GM23338 (cell line): ENCODE measurements at regions not wholly inside any gene's neighbourhood (a gene's known extent, or its start where the extent isn't known, plus 50 kb on each side); places are given as distances from the start of the nearest gene placed in this dataset.

Source experiments
- ATAC-seq: fragments of 200-7000 bp; cut with Tn5 transposase; 3 replicates; pipeline ENCODE4 v1.9.1; 2020
- DNase-seq: peaks from one replicate; pipeline ENCODE4 v3.0.0-alpha.2; 2015; ENCODE audit warnings: low spot score
- H2AFZ ChIP-seq: fragments of 200-600 bp; sonication (generic); 2 replicates; pipeline ENCODE4 v1.8.0; 2016; ENCODE audit warnings: antibody characterized with exemption, mild to moderate bottlenecking, moderate library complexity
- H3F3A ChIP-seq: fragments of 200-600 bp; sonication (generic); replicated peaks from 2 replicates; pipeline ENCODE4 v1.8.0; 2017; ENCODE audit warnings: antibody characterized with exemption, mixed run types, low read depth
- H3K27ac ChIP-seq: fragments of 200-600 bp; sonication (generic); 2 replicates; pipeline ENCODE4 v1.6.1; 2016; ENCODE audit warnings: low read depth
- H3K27me3 ChIP-seq: fragments of 200-600 bp; sonication (generic); 2 replicates; pipeline ENCODE4 v1.8.0; 2016; ENCODE audit warnings: mild to moderate bottlenecking, mixed run types, moderate library complexity; ENCODE audit not compliant: insufficient read depth
- H3K36me3 ChIP-seq: fragments of 200-600 bp; sonication (generic); 2 replicates; pipeline ENCODE4 v1.8.0; 2016; ENCODE audit warnings: mild to moderate bottlenecking; ENCODE audit not compliant: insufficient read depth
- H3K4me1 ChIP-seq: fragments of 200-600 bp; sonication (generic); 2 replicates; pipeline ENCODE4 v1.8.0; 2016; ENCODE audit warnings: mild to moderate bottlenecking, moderate library complexity; ENCODE audit not compliant: insufficient read depth
- H3K4me2 ChIP-seq: fragments of 200-600 bp; sonication (generic); 2 replicates; pipeline ENCODE4 v1.7.1; 2017; ENCODE audit warnings: mixed run types
- H3K4me3 ChIP-seq: fragments of 200-600 bp; sonication (generic); 2 replicates; pipeline ENCODE4 v1.6.1; 2016; ENCODE audit warnings: mixed run types
- H3K79me2 ChIP-seq: fragments of 200-600 bp; sonication (generic); replicated peaks from 2 replicates; pipeline ENCODE4 v1.8.0; 2017; ENCODE audit warnings: mild to moderate bottlenecking; ENCODE audit not compliant: insufficient read depth
- H3K9me2 ChIP-seq: fragments of 200-600 bp; sonication (generic); 2 replicates; pipeline ENCODE4 v1.8.0; 2017; ENCODE audit not compliant: insufficient read depth
- H4K20me1 ChIP-seq: fragments of 200-600 bp; sonication (generic); replicated peaks from 2 replicates; pipeline ENCODE4 v1.8.0; 2017; ENCODE audit warnings: mild to moderate bottlenecking; ENCODE audit not compliant: insufficient read depth
- H3K27ac Mint-ChIP-seq: 2 replicates; pipeline ENCODE4 v1.8.0; 2020; ENCODE audit warnings: inconsistent platforms, mild to moderate bottlenecking, moderate library complexity, mixed read lengths
- H3K27me3 Mint-ChIP-seq: 3 replicates; pipeline ENCODE4 v1.8.0; 2022; ENCODE audit warnings: low read depth, mild to moderate bottlenecking, moderate library complexity, mixed read lengths, inconsistent platforms; ENCODE audit not compliant: insufficient read depth, poor library complexity
- H3K36me3 Mint-ChIP-seq: 3 replicates; pipeline ENCODE4 v1.8.0; 2021; ENCODE audit warnings: low read depth, mild to moderate bottlenecking, inconsistent platforms, moderate library complexity, mixed read lengths
- H3K4me1 Mint-ChIP-seq: 3 replicates; pipeline ENCODE4 v1.8.0; 2020; ENCODE audit warnings: mild to moderate bottlenecking, inconsistent platforms, mixed read lengths
- H3K4me3 Mint-ChIP-seq: 3 replicates; pipeline ENCODE4 v1.8.0; 2021; ENCODE audit warnings: moderate library complexity, mild to moderate bottlenecking, inconsistent platforms, mixed read lengths
- H3K9me3 Mint-ChIP-seq: 3 replicates; pipeline ENCODE4 v1.8.0; 2020; ENCODE audit warnings: moderate library complexity, mild to moderate bottlenecking, inconsistent platforms, mixed read lengths
- CREB1 ChIP-seq: fragments of 250-450 bp; sonication (Bioruptor Pico); IDR thresholded peaks from 2 replicates; pipeline ENCODE4 v1.5.0; 2020; ENCODE audit warnings: low read depth, mild to moderate bottlenecking, moderate library complexity
- EZH2 ChIP-seq: fragments of 200-600 bp; sonication (generic); IDR thresholded peaks from one replicate; pipeline ENCODE4 v1.8.0; 2017; ENCODE audit warnings: antibody characterized with exemption, mild to moderate bottlenecking, low read depth; ENCODE audit not compliant: unreplicated experiment
- EZH2phosphoT487 ChIP-seq: fragments of 200-600 bp; sonication (generic); IDR thresholded peaks from one replicate; pipeline ENCODE4 v1.8.1; 2018; ENCODE audit warnings: antibody characterized with exemption; ENCODE audit not compliant: unreplicated experiment
- JUNB ChIP-seq: IDR thresholded peaks from one replicate; pipeline ENCODE4 v1.6.1; 2016; ENCODE audit warnings: antibody characterized with exemption; ENCODE audit not compliant: unreplicated experiment
- NANOG ChIP-seq: IDR thresholded peaks from 2 replicates; pipeline ENCODE4 v1.6.1; 2016; ENCODE audit warnings: antibody characterized with exemption, borderline replicate concordance
- POLR2AphosphoS5 ChIP-seq: IDR thresholded peaks from 2 replicates; pipeline ENCODE4 v1.6.1; 2016; ENCODE audit warnings: antibody characterized with exemption, low read depth
- STAT1 ChIP-seq: IDR thresholded peaks from one replicate; pipeline ENCODE4 v1.6.1; 2016; ENCODE audit warnings: antibody characterized with exemption; ENCODE audit not compliant: unreplicated experiment
- ZNF114 ChIP-seq: fragments of 250-450 bp; sonication (Bioruptor Pico); IDR thresholded peaks from 2 replicates; pipeline ENCODE4 v1.5.0; 2020; ENCODE audit warnings: mild to moderate bottlenecking, moderate library complexity
- ZNF331 ChIP-seq: fragments of 250-450 bp; sonication (Bioruptor Pico); IDR thresholded peaks from 2 replicates; pipeline ENCODE4 v1.5.0; 2020; ENCODE audit warnings: low read depth, mild to moderate bottlenecking, moderate library complexity
- TF ChIP-seq, protein P1 (sequence below), 2 experiments: fragments of 200-600 bp in 1 of 2; sonication (generic) in 1 of 2; conservative IDR thresholded peaks; 2 replicates each; pipeline versions ENCODE4 v1.5.1 to v1.6.1; 2016 to 2017; ENCODE audit warnings: antibody characterized with exemption in 2 of 2, low read depth in 2 of 2, mild to moderate bottlenecking in 2 of 2, moderate library complexity in 1 of 2
- TF ChIP-seq, protein P2 (sequence below): fragments of 250-450 bp; sonication (Bioruptor Pico); IDR thresholded peaks from 2 replicates; pipeline ENCODE4 v1.5.0; 2020; ENCODE audit warnings: mild to moderate bottlenecking, moderate library complexity
- TF ChIP-seq, protein P3 (sequence below): IDR thresholded peaks from 2 replicates; pipeline ENCODE4 v1.6.1; 2016; ENCODE audit warnings: antibody characterized with exemption
- TF ChIP-seq, protein P4 (sequence below): IDR thresholded peaks from one replicate; pipeline ENCODE4 v1.6.1; 2018; ENCODE audit warnings: antibody characterized with exemption; ENCODE audit not compliant: unreplicated experiment

DNA sequence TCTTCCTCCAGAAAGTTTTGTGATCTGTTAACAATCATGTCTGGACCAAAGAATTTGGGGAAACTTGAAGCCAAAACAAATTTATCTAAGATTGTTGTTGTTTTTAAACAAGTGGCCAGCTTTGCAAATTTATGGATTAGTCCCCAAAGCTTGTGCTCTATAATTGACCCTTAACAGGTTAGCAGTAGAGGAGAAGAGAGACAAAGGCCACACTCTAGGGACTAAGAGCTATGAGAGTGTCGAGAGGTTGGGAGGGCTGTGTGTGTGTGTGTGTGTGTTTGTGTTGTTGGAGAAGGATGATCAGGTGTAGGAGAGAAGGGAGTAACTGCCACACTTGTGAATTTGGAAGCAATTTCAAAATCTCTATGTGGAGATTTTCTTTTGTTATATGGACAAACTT lies 367.3 kb downstream of the KCNRG start:
- Histone ChIP-seq H3K4me2 (no peak overlapping the region), H3K36me3 (no peaks in the 10 kb centered on the region; the same call in 1 of the 2 replicates), H3K27me3 (no peaks in the 10 kb centered on the region), H3K9me2 (peaks cover 8% of the 10 kb centered on the region; the same call in 1 of the 2 replicates), H2AFZ (no peak overlapping the region), H3K4me3 (no peak overlapping the region), H3F3A (0 out of 2 replicates have a peak, but pooled peaks cover 4% of the 10 kb centered on the region), H4K20me1 (no peaks in the 10 kb centered on the region), H3K4me1 (peaks cover 36% of the 10 kb centered on the region), H3K79me2 (no peaks in the 10 kb centered on the region), H3K27ac (no peak overlapping the region)
- H3K9me3 Mint-ChIP-seq, result peaks cover 26% of the 10 kb centered on the region
- H3K4me1 Mint-ChIP-seq, result peaks cover 51% of the 10 kb centered on the region
- no peak for DNase-seq
- no peak overlapping the region for H3K4me3 Mint-ChIP-seq
- peaks cover 27% of the 10 kb centered on the region for H3K36me3 Mint-ChIP-seq
- H3K27me3 Mint-ChIP-seq, result no peaks in the 10 kb centered on the region
- ATAC-seq, result no peak
- TF ChIP-seq, protein P1, sequence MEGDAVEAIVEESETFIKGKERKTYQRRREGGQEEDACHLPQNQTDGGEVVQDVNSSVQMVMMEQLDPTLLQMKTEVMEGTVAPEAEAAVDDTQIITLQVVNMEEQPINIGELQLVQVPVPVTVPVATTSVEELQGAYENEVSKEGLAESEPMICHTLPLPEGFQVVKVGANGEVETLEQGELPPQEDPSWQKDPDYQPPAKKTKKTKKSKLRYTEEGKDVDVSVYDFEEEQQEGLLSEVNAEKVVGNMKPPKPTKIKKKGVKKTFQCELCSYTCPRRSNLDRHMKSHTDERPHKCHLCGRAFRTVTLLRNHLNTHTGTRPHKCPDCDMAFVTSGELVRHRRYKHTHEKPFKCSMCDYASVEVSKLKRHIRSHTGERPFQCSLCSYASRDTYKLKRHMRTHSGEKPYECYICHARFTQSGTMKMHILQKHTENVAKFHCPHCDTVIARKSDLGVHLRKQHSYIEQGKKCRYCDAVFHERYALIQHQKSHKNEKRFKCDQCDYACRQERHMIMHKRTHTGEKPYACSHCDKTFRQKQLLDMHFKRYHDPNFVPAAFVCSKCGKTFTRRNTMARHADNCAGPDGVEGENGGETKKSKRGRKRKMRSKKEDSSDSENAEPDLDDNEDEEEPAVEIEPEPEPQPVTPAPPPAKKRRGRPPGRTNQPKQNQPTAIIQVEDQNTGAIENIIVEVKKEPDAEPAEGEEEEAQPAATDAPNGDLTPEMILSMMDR (conservative IDR thresholded peaks at IDR 0.05; ENCODE audit: low read depth in 2 of 2), result no peak
- TF ChIP-seq ZNF114 (CRISPR knock-in tag), result no peak
- TF ChIP-seq, protein P2, sequence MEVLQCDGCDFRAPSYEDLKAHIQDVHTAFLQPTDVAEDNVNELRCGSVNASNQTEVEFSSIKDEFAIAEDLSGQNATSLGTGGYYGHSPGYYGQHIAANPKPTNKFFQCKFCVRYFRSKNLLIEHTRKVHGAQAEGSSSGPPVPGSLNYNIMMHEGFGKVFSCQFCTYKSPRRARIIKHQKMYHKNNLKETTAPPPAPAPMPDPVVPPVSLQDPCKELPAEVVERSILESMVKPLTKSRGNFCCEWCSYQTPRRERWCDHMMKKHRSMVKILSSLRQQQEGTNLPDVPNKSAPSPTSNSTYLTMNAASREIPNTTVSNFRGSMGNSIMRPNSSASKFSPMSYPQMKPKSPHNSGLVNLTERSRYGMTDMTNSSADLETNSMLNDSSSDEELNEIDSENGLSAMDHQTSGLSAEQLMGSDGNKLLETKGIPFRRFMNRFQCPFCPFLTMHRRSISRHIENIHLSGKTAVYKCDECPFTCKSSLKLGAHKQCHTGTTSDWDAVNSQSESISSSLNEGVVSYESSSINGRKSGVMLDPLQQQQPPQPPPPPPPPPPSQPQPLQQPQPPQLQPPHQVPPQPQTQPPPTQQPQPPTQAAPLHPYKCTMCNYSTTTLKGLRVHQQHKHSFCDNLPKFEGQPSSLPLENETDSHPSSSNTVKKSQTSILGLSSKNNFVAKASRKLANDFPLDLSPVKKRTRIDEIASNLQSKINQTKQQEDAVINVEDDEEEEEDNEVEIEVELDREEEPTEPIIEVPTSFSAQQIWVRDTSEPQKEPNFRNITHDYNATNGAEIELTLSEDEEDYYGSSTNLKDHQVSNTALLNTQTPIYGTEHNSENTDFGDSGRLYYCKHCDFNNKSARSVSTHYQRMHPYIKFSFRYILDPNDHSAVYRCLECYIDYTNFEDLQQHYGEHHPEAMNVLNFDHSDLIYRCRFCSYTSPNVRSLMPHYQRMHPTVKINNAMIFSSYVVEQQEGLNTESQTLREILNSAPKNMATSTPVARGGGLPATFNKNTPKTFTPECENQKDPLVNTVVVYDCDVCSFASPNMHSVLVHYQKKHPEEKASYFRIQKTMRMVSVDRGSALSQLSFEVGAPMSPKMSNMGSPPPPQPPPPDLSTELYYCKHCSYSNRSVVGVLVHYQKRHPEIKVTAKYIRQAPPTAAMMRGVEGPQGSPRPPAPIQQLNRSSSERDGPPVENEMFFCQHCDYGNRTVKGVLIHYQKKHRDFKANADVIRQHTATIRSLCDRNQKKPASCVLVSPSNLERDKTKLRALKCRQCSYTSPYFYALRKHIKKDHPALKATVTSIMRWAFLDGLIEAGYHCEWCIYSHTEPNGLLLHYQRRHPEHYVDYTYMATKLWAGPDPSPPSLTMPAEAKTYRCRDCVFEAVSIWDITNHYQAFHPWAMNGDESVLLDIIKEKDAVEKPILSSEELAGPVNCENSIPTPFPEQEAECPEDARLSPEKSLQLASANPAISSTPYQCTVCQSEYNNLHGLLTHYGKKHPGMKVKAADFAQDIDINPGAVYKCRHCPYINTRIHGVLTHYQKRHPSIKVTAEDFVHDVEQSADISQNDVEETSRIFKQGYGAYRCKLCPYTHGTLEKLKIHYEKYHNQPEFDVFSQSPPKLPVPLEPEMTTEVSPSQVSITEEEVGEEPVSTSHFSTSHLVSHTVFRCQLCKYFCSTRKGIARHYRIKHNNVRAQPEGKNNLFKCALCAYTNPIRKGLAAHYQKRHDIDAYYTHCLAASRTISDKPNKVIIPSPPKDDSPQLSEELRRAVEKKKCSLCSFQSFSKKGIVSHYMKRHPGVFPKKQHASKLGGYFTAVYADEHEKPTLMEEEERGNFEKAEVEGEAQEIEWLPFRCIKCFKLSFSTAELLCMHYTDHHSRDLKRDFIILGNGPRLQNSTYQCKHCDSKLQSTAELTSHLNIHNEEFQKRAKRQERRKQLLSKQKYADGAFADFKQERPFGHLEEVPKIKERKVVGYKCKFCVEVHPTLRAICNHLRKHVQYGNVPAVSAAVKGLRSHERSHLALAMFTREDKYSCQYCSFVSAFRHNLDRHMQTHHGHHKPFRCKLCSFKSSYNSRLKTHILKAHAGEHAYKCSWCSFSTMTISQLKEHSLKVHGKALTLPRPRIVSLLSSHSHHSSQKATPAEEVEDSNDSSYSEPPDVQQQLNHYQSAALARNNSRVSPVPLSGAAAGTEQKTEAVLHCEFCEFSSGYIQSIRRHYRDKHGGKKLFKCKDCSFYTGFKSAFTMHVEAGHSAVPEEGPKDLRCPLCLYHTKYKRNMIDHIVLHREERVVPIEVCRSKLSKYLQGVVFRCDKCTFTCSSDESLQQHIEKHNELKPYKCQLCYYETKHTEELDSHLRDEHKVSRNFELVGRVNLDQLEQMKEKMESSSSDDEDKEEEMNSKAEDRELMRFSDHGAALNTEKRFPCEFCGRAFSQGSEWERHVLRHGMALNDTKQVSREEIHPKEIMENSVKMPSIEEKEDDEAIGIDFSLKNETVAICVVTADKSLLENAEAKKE, result no peak
- no peak for TF ChIP-seq NANOG
- no peak for TF ChIP-seq EZH2phosphoT487
- no peak for TF ChIP-seq EZH2
- TF ChIP-seq, protein P3, sequence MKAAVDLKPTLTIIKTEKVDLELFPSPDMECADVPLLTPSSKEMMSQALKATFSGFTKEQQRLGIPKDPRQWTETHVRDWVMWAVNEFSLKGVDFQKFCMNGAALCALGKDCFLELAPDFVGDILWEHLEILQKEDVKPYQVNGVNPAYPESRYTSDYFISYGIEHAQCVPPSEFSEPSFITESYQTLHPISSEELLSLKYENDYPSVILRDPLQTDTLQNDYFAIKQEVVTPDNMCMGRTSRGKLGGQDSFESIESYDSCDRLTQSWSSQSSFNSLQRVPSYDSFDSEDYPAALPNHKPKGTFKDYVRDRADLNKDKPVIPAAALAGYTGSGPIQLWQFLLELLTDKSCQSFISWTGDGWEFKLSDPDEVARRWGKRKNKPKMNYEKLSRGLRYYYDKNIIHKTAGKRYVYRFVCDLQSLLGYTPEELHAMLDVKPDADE, result no peak
- TF ChIP-seq CREB1, result no peak
- TF ChIP-seq, protein P4, sequence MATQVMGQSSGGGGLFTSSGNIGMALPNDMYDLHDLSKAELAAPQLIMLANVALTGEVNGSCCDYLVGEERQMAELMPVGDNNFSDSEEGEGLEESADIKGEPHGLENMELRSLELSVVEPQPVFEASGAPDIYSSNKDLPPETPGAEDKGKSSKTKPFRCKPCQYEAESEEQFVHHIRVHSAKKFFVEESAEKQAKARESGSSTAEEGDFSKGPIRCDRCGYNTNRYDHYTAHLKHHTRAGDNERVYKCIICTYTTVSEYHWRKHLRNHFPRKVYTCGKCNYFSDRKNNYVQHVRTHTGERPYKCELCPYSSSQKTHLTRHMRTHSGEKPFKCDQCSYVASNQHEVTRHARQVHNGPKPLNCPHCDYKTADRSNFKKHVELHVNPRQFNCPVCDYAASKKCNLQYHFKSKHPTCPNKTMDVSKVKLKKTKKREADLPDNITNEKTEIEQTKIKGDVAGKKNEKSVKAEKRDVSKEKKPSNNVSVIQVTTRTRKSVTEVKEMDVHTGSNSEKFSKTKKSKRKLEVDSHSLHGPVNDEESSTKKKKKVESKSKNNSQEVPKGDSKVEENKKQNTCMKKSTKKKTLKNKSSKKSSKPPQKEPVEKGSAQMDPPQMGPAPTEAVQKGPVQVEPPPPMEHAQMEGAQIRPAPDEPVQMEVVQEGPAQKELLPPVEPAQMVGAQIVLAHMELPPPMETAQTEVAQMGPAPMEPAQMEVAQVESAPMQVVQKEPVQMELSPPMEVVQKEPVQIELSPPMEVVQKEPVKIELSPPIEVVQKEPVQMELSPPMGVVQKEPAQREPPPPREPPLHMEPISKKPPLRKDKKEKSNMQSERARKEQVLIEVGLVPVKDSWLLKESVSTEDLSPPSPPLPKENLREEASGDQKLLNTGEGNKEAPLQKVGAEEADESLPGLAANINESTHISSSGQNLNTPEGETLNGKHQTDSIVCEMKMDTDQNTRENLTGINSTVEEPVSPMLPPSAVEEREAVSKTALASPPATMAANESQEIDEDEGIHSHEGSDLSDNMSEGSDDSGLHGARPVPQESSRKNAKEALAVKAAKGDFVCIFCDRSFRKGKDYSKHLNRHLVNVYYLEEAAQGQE, result no peak
- no peak for TF ChIP-seq STAT1
- no peak for TF ChIP-seq ZNF331 (CRISPR knock-in tag)
- TF ChIP-seq JUNB, result no peak
- TF ChIP-seq POLR2AphosphoS5, result no peak
- no peak overlapping the region for H3K27ac Mint-ChIP-seq
